SK-N-SH treated with all-trans-retinoic acid at 6 μM for 48 hours (cell line): ENCODE measurements at regions not wholly inside any gene's neighbourhood (a gene's known extent, or its start where the extent isn't known, plus 50 kb on each side); places are given as distances from the start of the nearest gene placed in this dataset.
A peak's percentile ranks its signal among the peaks of the same experiment; 100 is the strongest.

Experiments
- ATAC-seq: fragments of 200-7000 bp; cut with Tn5 transposase; 3 replicates; pipeline ENCODE4 v1.9.1; 2020; ENCODE audit warnings: mild to moderate bottlenecking, moderate library complexity
- ARNTL ChIP-seq: fragments of 450-650 bp; formaldehyde crosslinking; IDR thresholded peaks from 2 replicates; pipeline ENCODE4 v1.5.0; 2020; ENCODE audit warnings: low read depth, mild to moderate bottlenecking, moderate library complexity, borderline replicate concordance
- BACH2 ChIP-seq: fragments of 250-450 bp; sonication (Bioruptor Pico); IDR thresholded peaks from 2 replicates; pipeline ENCODE4 v1.9.0; 2021; ENCODE audit warnings: mild to moderate bottlenecking, borderline replicate concordance
- CREB5 ChIP-seq: fragments of 250-450 bp; sonication (Bioruptor Pico); IDR thresholded peaks from 2 replicates; pipeline ENCODE4 v1.5.1; 2020; ENCODE audit warnings: low read depth, mild to moderate bottlenecking, moderate library complexity
- CSDC2 ChIP-seq: fragments of 250-450 bp; sonication (Bioruptor Pico); IDR thresholded peaks from 2 replicates; pipeline ENCODE4 v1.5.0; 2020; ENCODE audit warnings: mild to moderate bottlenecking, moderate library complexity
- ESRRG ChIP-seq: fragments of 250-450 bp; sonication (Bioruptor Pico); IDR thresholded peaks from 2 replicates; pipeline ENCODE4 v1.6.1; 2021; ENCODE audit warnings: mild to moderate bottlenecking
- GLIS3 ChIP-seq: fragments of 250-450 bp; sonication (Bioruptor Pico); IDR thresholded peaks from 2 replicates; pipeline ENCODE4 v1.5.0; 2020; ENCODE audit warnings: mild to moderate bottlenecking, moderate library complexity
- OSR1 ChIP-seq: fragments of 250-450 bp; sonication (Bioruptor Pico); IDR thresholded peaks from 2 replicates; pipeline ENCODE4 v1.8.0; 2022; ENCODE audit warnings: moderate library complexity, mild to moderate bottlenecking, inconsistent platforms
- PATZ1 ChIP-seq: fragments of 250-450 bp; sonication (Bioruptor Pico); IDR thresholded peaks from 2 replicates; pipeline ENCODE4 v1.8.0; 2020; ENCODE audit warnings: mild to moderate bottlenecking, moderate library complexity, borderline replicate concordance
- PPARA ChIP-seq: fragments of 250-450 bp; sonication (Bioruptor Pico); IDR thresholded peaks from 2 replicates; pipeline ENCODE4 v1.5.0; 2020; ENCODE audit warnings: mild to moderate bottlenecking, borderline replicate concordance
- RARB ChIP-seq: fragments of 250-450 bp; sonication (Bioruptor Pico); IDR thresholded peaks from 2 replicates; pipeline ENCODE4 v1.8.0; 2021; ENCODE audit warnings: mild to moderate bottlenecking, moderate library complexity
- SNAI2 ChIP-seq: fragments of 250-450 bp; sonication (Bioruptor Pico); IDR thresholded peaks from 2 replicates; pipeline ENCODE4 v1.5.0; 2020; ENCODE audit warnings: mild to moderate bottlenecking, moderate library complexity
- TCF4 ChIP-seq: fragments of 250-450 bp; sonication (Bioruptor Pico); IDR thresholded peaks from 2 replicates; pipeline ENCODE4 v1.8.0; 2021; ENCODE audit warnings: mild to moderate bottlenecking, moderate library complexity, borderline replicate concordance
- TOX ChIP-seq: fragments of 250-450 bp; sonication (Bioruptor Pico); IDR thresholded peaks from 2 replicates; pipeline ENCODE4 v1.8.0; 2021; ENCODE audit warnings: mild to moderate bottlenecking, moderate library complexity, borderline replicate concordance
- ZC3H10 ChIP-seq: fragments of 250-450 bp; sonication (Bioruptor Pico); IDR thresholded peaks from 2 replicates; pipeline ENCODE4 v1.5.1; 2021; ENCODE audit warnings: mild to moderate bottlenecking, moderate library complexity
- ZFP3 ChIP-seq: fragments of 250-450 bp; sonication (Bioruptor Pico); IDR thresholded peaks from 2 replicates; pipeline ENCODE4 v1.5.0; 2020; ENCODE audit warnings: mild to moderate bottlenecking, moderate library complexity
- ZFP30 ChIP-seq: fragments of 450-650 bp; formaldehyde crosslinking; IDR thresholded peaks from 2 replicates; pipeline ENCODE4 v1.5.0; 2022; ENCODE audit warnings: mild to moderate bottlenecking, moderate library complexity
- ZNF565 ChIP-seq: fragments of 450-650 bp; formaldehyde crosslinking; conservative IDR thresholded peaks from 2 replicates; pipeline ENCODE4 v1.5.0; 2020; ENCODE audit warnings: low read depth, mild to moderate bottlenecking, moderate library complexity
- ZNF70 ChIP-seq: fragments of 450-650 bp; formaldehyde crosslinking; IDR thresholded peaks from 2 replicates; pipeline ENCODE4 v1.5.0; 2020; ENCODE audit warnings: mild to moderate bottlenecking, moderate library complexity
- ZNF8 ChIP-seq: fragments of 450-650 bp; formaldehyde crosslinking; IDR thresholded peaks from 2 replicates; pipeline ENCODE4 v1.5.0; 2020; ENCODE audit warnings: mild to moderate bottlenecking, moderate library complexity
- TF ChIP-seq, protein P1 (sequence below): fragments of 250-450 bp; sonication (Bioruptor Pico); IDR thresholded peaks from 2 replicates; pipeline ENCODE4 v1.5.1; 2021; ENCODE audit warnings: mild to moderate bottlenecking, moderate library complexity
- TF ChIP-seq, protein P2 (sequence below): fragments of 250-450 bp; sonication (Bioruptor Pico); IDR thresholded peaks from 2 replicates; pipeline ENCODE4 v1.8.0; 2021; ENCODE audit warnings: low read depth, mild to moderate bottlenecking, moderate library complexity, borderline replicate concordance

DNA sequence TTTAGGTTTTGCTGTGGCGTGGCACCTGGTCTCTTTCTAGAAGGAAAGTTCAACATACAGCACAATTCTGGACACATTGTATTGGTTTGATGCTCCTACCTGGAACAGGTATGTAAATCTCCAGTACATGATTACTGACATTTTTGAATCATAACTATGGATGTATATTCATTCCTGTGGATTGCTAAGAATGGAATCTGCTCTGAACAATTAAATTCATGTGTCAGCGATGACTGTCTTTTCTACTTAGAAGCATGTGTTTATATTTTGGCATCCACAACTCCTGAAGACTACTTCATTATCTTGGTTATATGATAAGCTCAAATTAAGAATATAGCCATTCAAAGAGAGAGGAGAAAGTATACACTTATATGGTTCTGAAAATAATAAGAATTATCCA lies 291.8 kb downstream of the CHRM3 start:
- peak; percentile 65 for ATAC-seq
- TF ChIP-seq CREB5 (CRISPR knock-in tag) (no peak), RARB (CRISPR knock-in tag) (no peak), ZFP30 (CRISPR knock-in tag) (no peak), ZC3H10 (no peak), ARNTL (CRISPR knock-in tag) (no peak), TOX (no peak), ESRRG (CRISPR knock-in tag) (no peak), ZNF70 (no peak), OSR1 (CRISPR knock-in tag) (no peak), ZFP3 (CRISPR knock-in tag) (no peak), ZNF8 (CRISPR knock-in tag) (no peak)
- TF ChIP-seq, protein P1, sequence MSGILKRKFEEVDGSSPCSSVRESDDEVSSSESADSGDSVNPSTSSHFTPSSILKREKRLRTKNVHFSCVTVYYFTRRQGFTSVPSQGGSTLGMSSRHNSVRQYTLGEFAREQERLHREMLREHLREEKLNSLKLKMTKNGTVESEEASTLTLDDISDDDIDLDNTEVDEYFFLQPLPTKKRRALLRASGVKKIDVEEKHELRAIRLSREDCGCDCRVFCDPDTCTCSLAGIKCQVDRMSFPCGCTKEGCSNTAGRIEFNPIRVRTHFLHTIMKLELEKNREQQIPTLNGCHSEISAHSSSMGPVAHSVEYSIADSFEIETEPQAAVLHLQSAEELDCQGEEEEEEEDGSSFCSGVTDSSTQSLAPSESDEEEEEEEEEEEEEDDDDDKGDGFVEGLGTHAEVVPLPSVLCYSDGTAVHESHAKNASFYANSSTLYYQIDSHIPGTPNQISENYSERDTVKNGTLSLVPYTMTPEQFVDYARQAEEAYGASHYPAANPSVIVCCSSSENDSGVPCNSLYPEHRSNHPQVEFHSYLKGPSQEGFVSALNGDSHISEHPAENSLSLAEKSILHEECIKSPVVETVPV (CRISPR knock-in tag), result no peak
- TF ChIP-seq, protein P2, sequence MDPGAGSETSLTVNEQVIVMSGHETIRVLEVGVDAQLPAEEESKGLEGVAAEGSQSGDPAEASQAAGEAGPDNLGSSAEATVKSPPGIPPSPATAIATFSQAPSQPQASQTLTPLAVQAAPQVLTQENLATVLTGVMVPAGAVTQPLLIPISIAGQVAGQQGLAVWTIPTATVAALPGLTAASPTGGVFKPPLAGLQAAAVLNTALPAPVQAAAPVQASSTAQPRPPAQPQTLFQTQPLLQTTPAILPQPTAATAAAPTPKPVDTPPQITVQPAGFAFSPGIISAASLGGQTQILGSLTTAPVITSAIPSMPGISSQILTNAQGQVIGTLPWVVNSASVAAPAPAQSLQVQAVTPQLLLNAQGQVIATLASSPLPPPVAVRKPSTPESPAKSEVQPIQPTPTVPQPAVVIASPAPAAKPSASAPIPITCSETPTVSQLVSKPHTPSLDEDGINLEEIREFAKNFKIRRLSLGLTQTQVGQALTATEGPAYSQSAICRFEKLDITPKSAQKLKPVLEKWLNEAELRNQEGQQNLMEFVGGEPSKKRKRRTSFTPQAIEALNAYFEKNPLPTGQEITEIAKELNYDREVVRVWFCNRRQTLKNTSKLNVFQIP (CRISPR knock-in tag), result no peak
- TF ChIP-seq, all 23 proteins: peak for 0

- TF ChIP-seq ZC3H10 (no peak), ZFP3 (CRISPR knock-in tag) (no peak), ARNTL (CRISPR knock-in tag) (no peak), SNAI2 (CRISPR knock-in tag) (no peak), PATZ1 (CRISPR knock-in tag) (no peak), ESRRG (CRISPR knock-in tag) (no peak), GLIS3 (CRISPR knock-in tag) (no peak), BACH2 (no peak), ZNF8 (CRISPR knock-in tag) (no peak), ZNF70 (no peak), PPARA (no peak), TCF4 (CRISPR knock-in tag) (no peak), RARB (CRISPR knock-in tag) (no peak), ZNF565 (CRISPR knock-in tag) (no peak), ZFP30 (CRISPR knock-in tag) (no peak)
- TF ChIP-seq, protein P1 (CRISPR knock-in tag), result no peak
- no peak for ATAC-seq
Measured at GRCh38 chr1:239682046-239682445, 295.7 kb downstream of the CHRM3 start.

DNA sequence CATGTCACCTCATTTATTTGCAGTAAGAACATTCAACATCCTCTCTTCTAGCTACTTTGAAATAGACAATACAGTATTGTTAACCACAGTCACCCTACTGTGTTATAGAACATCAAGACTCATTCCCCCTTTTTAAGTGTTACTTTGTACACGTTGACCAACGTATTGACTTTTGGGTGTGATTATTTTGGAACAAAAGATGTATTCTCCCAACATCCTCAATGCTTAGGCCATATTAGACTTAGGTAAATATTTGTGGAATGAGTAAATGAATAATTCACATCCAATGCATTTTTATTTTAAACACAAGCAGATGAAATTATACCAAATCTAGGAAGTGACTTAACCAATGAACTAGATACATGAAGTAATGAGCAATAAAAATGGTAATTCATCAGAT lies 296.6 kb downstream of the CHRM3 start:
- no peak for ATAC-seq
- TF ChIP-seq CREB5 (CRISPR knock-in tag), result no peak
- TF ChIP-seq, all 23 proteins: peak for 0

GRCh38 chr1:239686386-239686785 lies 300.0 kb downstream of the CHRM3 start:
- ATAC-seq, result no peak
- TF ChIP-seq ZNF565 (CRISPR knock-in tag) (no peak), CSDC2 (no peak), PPARA (no peak), SNAI2 (CRISPR knock-in tag) (no peak)
- TF ChIP-seq, protein P2 (CRISPR knock-in tag), result no peak
